GM12878 (cell line): ENCODE measurements at regions not wholly inside any gene's neighbourhood (a gene's known extent, or its start where the extent isn't known, plus 50 kb on each side); places are given as distances from the start of the nearest gene placed in this dataset.
"Not testable (repeated sequence)": the region's sequence is repeated elsewhere in the genome, so short reads cannot be mapped to it uniquely, and the experiment has no call there.

ENCODE experiments used
- ATAC-seq: fragments of 200-7000 bp; cut with Tn5 transposase; 3 replicates; pipeline ENCODE4 v1.9.1; 2020; ENCODE audit warnings: mild to moderate bottlenecking, moderate library complexity
- BruUV-seq: library from RNA; stranded (reverse); fragments of 400-500 nt; replicated peaks from 2 replicates; lab custom pipeline; 2021; lab: Mats Ljungman, UMichigan
- CTCF ChIA-PET: fragments of 300-600 bp; sonication (Branson Sonifier 250); formaldehyde crosslinking; extraction: SDS; loops from one replicate; lab custom pipeline; 2021; ENCODE audit warnings: inconsistent platforms; lab: Yijun Ruan, JAX
- POLR2A ChIA-PET: fragments of 350-600 bp; formaldehyde crosslinking; extraction: SDS; loops from one replicate; lab custom pipeline; 2021; ENCODE audit warnings: inconsistent platforms; lab: Charles Lee
- RAD21 ChIA-PET: fragments of 300-600 bp; sonication (Branson Sonifier 250); formaldehyde crosslinking; loops from one replicate; lab custom pipeline; 2023; ENCODE audit warnings: antibody characterized with exemption; ENCODE audit not compliant: unreplicated experiment; lab: Charles Lee
- SMC1A ChIA-PET: fragments of 300-600 bp; sonication (Branson Sonifier 250); formaldehyde crosslinking; loops from one replicate; lab custom pipeline; 2023; ENCODE audit not compliant: unreplicated experiment, uncharacterized antibody; lab: Charles Lee
- DNase-seq: peaks from one replicate; pipeline ENCODE4 v3.0.0-alpha.2; 2011; ENCODE audit warnings: low read depth, low spot score
- FAIRE-seq: peaks from 3 replicates; lab custom pipeline; 2011; peaks lifted over from hg19 to GRCh38; lab: Jason Lieb, UNC
- H2AFZ ChIP-seq: 2 replicates; pipeline ENCODE4 v1.6.0; 2011; ENCODE audit warnings: low read depth, low read length, control low read depth; ENCODE audit not compliant: control insufficient read depth
- H3K27ac ChIP-seq: 2 replicates; pipeline ENCODE4 v1.5.1; 2011; ENCODE audit warnings: control low read depth; ENCODE audit not compliant: control insufficient read depth, insufficient read depth
- H3K27me3 ChIP-seq, 2 experiments: replicated peaks in 1 of 2; 2 replicates each; pipeline versions ENCODE4 v1.6.0 to v1.6.1; 2011; ENCODE audit warnings: low read length in 1 of 2; ENCODE audit not compliant: control insufficient read depth in 2 of 2, insufficient read depth in 2 of 2
- H3K36me3 ChIP-seq, 2 experiments: 2 replicates each; pipeline ENCODE4 v1.5.1; 2011; ENCODE audit warnings: low read length in 1 of 2; ENCODE audit not compliant: control insufficient read depth in 2 of 2, insufficient read depth in 2 of 2
- H3K4me1 ChIP-seq: 2 replicates; pipeline ENCODE4 v1.6.1; 2011; ENCODE audit warnings: mild to moderate bottlenecking, low read length, moderate library complexity, mixed read lengths; ENCODE audit not compliant: control insufficient read depth, insufficient read depth
- H3K4me2 ChIP-seq: 2 replicates; pipeline ENCODE4 v1.6.0; 2011; ENCODE audit warnings: control low read depth; ENCODE audit not compliant: control insufficient read depth, insufficient read depth
- H3K4me3 ChIP-seq: fragments of 200-600 bp; sonication (generic); 2 replicates; pipeline ENCODE4 v1.5.1; 2016
- H3K79me2 ChIP-seq: 2 replicates; pipeline ENCODE4 v1.6.0; 2011; ENCODE audit warnings: low read length; ENCODE audit not compliant: control insufficient read depth, insufficient read depth
- H3K9ac ChIP-seq: 2 replicates; pipeline ENCODE4 v1.8.0; 2011; ENCODE audit warnings: low read length, control low read depth, mixed read lengths; ENCODE audit not compliant: control insufficient read depth, insufficient read depth
- H3K9me3 ChIP-seq: replicated peaks from 3 replicates; pipeline ENCODE4 v1.5.1; 2011; ENCODE audit warnings: mild to moderate bottlenecking, low read length; ENCODE audit not compliant: control insufficient read depth, insufficient read depth
- H4K20me1 ChIP-seq: 2 replicates; pipeline ENCODE4 v1.6.0; 2011; ENCODE audit not compliant: control insufficient read depth, insufficient read depth
- IRF3 ChIP-seq: fragments of 450-650 bp; IDR thresholded peaks from 2 replicates; pipeline ENCODE4 v1.6.1; 2014; ENCODE audit warnings: mild to moderate bottlenecking
- MTA3 ChIP-seq: IDR thresholded peaks from 2 replicates; pipeline ENCODE4 v1.6.1; 2012; ENCODE audit warnings: low read length, inconsistent platforms, borderline replicate concordance
- NFYB ChIP-seq: IDR thresholded peaks from 2 replicates; pipeline ENCODE4 v1.6.1; 2011; ENCODE audit warnings: low read depth, mild to moderate bottlenecking, low read length, improper control_type of control experiment, moderate library complexity; ENCODE audit not compliant: insufficient read depth
- POLR2AphosphoS2 ChIP-seq: IDR thresholded peaks from 2 replicates; pipeline ENCODE4 v1.6.1; 2011; ENCODE audit warnings: low read depth, mild to moderate bottlenecking, low read length, improper control_type of control experiment, moderate library complexity
- SIN3A ChIP-seq: IDR thresholded peaks from 2 replicates; pipeline ENCODE4 v1.6.1; 2012; ENCODE audit warnings: low read depth, low read length, improper control_type of control experiment
- TCF7 ChIP-seq: IDR thresholded peaks from 2 replicates; pipeline ENCODE4 v1.6.1; 2014; ENCODE audit warnings: antibody characterized with exemption, borderline replicate concordance
- ZNF217 ChIP-seq: fragments of 450-650 bp; IDR thresholded peaks from 2 replicates; pipeline ENCODE4 v1.6.1; 2017; ENCODE audit warnings: antibody characterized with exemption, mild to moderate bottlenecking
- WGBS: methylation state at CpG from one replicate; pipeline ENCODE4 v1.1.6; 2016; ENCODE audit warnings: low lambda C conversion rate; ENCODE audit not compliant: insufficient replicate concordance, insufficient coverage; ENCODE audit errors: missing lambda C conversion rate; 5-methylcytosine and 5-hydroxymethylcytosine counted together
- in situ Hi-C: fragments of 300-500 bp; cut with MboI; formaldehyde crosslinking; loops from 9 replicates; pipeline ENCODE4 v1.14.3; 2018; ENCODE audit warnings: mixed read lengths
- intact Hi-C: fragments of 100-400 bp; cut with micrococcal nuclease; formaldehyde crosslinking; loops from one replicate; pipeline ENCODE4 v1.14.2; 2022; ENCODE audit not compliant: unreplicated experiment
- TF ChIP-seq, protein P1 (sequence below): fragments of 450-650 bp; conservative IDR thresholded peaks from 2 replicates; pipeline ENCODE4 v1.6.1; 2017; ENCODE audit warnings: mild to moderate bottlenecking, moderate library complexity

DNA sequence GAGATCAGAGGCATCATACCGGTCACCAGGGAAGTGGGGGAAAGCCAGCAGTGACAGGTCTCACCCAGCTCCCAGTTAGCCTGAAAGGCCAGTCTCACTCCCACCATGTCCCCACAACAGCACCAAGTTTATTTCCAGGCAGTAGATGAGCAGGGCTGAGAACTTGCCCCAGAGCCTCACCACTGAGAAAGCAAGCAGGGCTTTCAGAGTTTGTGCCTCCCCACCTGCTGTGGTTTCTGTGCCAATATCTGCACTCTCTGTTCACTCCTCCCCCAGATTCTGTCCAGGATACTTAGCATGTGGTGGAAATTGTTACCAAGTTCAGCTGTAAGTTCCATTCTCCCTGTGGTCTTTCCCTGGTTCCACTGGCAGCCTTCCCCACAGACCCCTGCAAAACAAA, 255.0 kb upstream of the HTR1E start (continued):
- TF ChIP-seq, protein P1, sequence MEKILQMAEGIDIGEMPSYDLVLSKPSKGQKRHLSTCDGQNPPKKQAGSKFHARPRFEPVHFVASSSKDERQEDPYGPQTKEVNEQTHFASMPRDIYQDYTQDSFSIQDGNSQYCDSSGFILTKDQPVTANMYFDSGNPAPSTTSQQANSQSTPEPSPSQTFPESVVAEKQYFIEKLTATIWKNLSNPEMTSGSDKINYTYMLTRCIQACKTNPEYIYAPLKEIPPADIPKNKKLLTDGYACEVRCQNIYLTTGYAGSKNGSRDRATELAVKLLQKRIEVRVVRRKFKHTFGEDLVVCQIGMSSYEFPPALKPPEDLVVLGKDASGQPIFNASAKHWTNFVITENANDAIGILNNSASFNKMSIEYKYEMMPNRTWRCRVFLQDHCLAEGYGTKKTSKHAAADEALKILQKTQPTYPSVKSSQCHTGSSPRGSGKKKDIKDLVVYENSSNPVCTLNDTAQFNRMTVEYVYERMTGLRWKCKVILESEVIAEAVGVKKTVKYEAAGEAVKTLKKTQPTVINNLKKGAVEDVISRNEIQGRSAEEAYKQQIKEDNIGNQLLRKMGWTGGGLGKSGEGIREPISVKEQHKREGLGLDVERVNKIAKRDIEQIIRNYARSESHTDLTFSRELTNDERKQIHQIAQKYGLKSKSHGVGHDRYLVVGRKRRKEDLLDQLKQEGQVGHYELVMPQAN = no peak
- TF ChIP-seq MTA3 (no peak), POLR2AphosphoS2 (no peak), SIN3A (no peak), TCF7 (no peak), ZNF217 (no peak), IRF3 (no peak)

- RAD21 ChIA-PET, ATAC-seq, SMC1A ChIA-PET, H3K36me3 ChIP-seq, intact Hi-C loops, H4K20me1 ChIP-seq, DNase-seq, POLR2A ChIA-PET, FAIRE-seq, H3K9ac ChIP-seq, H3K27ac ChIP-seq: not testable (repeated sequence)
- WGBS = 69% methylated on average over 1 of the region's 1 CpG
- TF ChIP-seq NFYB = peak; percentile 43; the same call in 1 of the 2 replicates
- TF ChIP-seq, all 136 proteins: peak for 1; not testable (repeated sequence) for 135
- H2AFZ ChIP-seq, H3K4me3 ChIP-seq, in situ Hi-C loops, H3K79me2 ChIP-seq, H3K4me2 ChIP-seq, H3K9me3 ChIP-seq, H3K4me1 ChIP-seq, CTCF ChIA-PET, BruUV-seq, H3K27me3 ChIP-seq: not testable (repeated sequence)
Measured at GRCh38 chr6:86681140-86681539, 256.2 kb upstream of the HTR1E start.

GRCh38 chr6:86672125-86672524, 265.2 kb upstream of the HTR1E start:
- H3K4me2 ChIP-seq, BruUV-seq, ATAC-seq, intact Hi-C loops, CTCF ChIA-PET, H3K27ac ChIP-seq, RAD21 ChIA-PET, H3K79me2 ChIP-seq, POLR2A ChIA-PET, FAIRE-seq, H2AFZ ChIP-seq, H4K20me1 ChIP-seq, H3K4me3 ChIP-seq, H3K9ac ChIP-seq, H3K4me1 ChIP-seq, SMC1A ChIA-PET, H3K27me3 ChIP-seq, H3K9me3 ChIP-seq, H3K36me3 ChIP-seq, in situ Hi-C loops, DNase-seq: not testable (repeated sequence)
- WGBS = 19% methylated on average over 8 of the region's 8 CpGs
